K562 (cell line): ENCODE measurements at regions not wholly inside any gene's neighbourhood (a gene's known extent, or its start where the extent isn't known, plus 50 kb on each side); places are given as distances from the start of the nearest gene placed in this dataset.

Experiments
- ATAC-seq: fragments of 200-7000 bp; cut with Tn5 transposase; 3 replicates; pipeline ENCODE4 v1.9.1; 2020; ENCODE audit warnings: moderate library complexity
- BruUV-seq: library from RNA; stranded (reverse); fragments of 400-500 nt; replicated peaks from 2 replicates; lab custom pipeline; 2021; lab: Mats Ljungman, UMichigan
- CTCF ChIA-PET: fragments of 300-600 bp; formaldehyde crosslinking; extraction: SDS; loops from one replicate; lab custom pipeline; 2021; ENCODE audit warnings: low intra/inter-chr PET ratio; lab: Yijun Ruan, JAX
- POLR2A ChIA-PET: fragments of 300-600, 350-650 bp; sonication (Branson Sonifier 250); formaldehyde crosslinking; extraction: SDS; loops from one replicate; lab custom pipeline; 2021; ENCODE audit warnings: antibody characterized with exemption, inconsistent platforms; lab: Yijun Ruan, JAX
- DNase-seq, 4 experiments: peaks; one replicate each; pipeline versions ENCODE4 v3.0.0 to v3.0.0-alpha.2; 2011 to 2018; ENCODE audit warnings: low spot score in 3 of 4, mixed read lengths in 3 of 4; ENCODE audit errors: extremely low read depth in 1 of 4
- FAIRE-seq: peaks from 2 replicates; lab custom pipeline; 2011; peaks lifted over from hg19 to GRCh38; lab: Jason Lieb, UNC
- H2AFZ ChIP-seq: 2 replicates; pipeline ENCODE4 v1.6.0; 2011; ENCODE audit warnings: low read depth, low read length, control low read depth, inconsistent platforms
- H3K27ac ChIP-seq: fragments of 200-600 bp; 3 replicates; pipeline ENCODE4 v1.8.0; 2011; ENCODE audit warnings: low read depth, mild to moderate bottlenecking, control low read depth, inconsistent platforms, low read length, moderate library complexity, mixed read lengths; ENCODE audit errors: extremely low read depth
- H3K27me3 ChIP-seq, 2 experiments: fragments of 300-600 bp in 1 of 2; 2 replicates in 1 of 2; 3 replicates in 1 of 2; pipeline versions ENCODE4 v1.6.0 to v1.8.0; 2011; ENCODE audit warnings: inconsistent platforms in 2 of 2, low read length in 2 of 2, mild to moderate bottlenecking in 1 of 2, mixed read lengths in 1 of 2, moderate library complexity in 1 of 2; ENCODE audit not compliant: control insufficient read depth in 2 of 2, insufficient read depth in 2 of 2
- H3K36me3 ChIP-seq: fragments of 300-600 bp; 3 replicates; pipeline ENCODE4 v1.8.0; 2011; ENCODE audit warnings: mild to moderate bottlenecking, low read length, inconsistent platforms; ENCODE audit not compliant: control insufficient read depth, insufficient read depth
- H3K4me1 ChIP-seq, 2 experiments: fragments of 200-600 bp in 1 of 2; replicated peaks in 1 of 2; 2 replicates in 1 of 2; 3 replicates in 1 of 2; pipeline versions ENCODE4 v1.5.1 to v1.8.0; 2011; ENCODE audit warnings: inconsistent platforms in 2 of 2, low read length in 2 of 2, mild to moderate bottlenecking in 1 of 2, mixed read lengths in 1 of 2, moderate library complexity in 1 of 2; ENCODE audit not compliant: control insufficient read depth in 2 of 2, insufficient read depth in 2 of 2
- H3K4me2 ChIP-seq: 2 replicates; pipeline ENCODE4 v1.6.1; 2011; ENCODE audit warnings: low read length, control low read depth, inconsistent platforms, mixed read lengths; ENCODE audit not compliant: insufficient read depth
- H3K4me3 ChIP-seq: fragments of 200-600 bp; sonication (generic), shearing (Covaris generic); 2 replicates; pipeline ENCODE4 v1.5.1; 2016; ENCODE audit warnings: control low read depth, inconsistent platforms
- H3K79me2 ChIP-seq: fragments of 200-600 bp; 3 replicates; pipeline ENCODE4 v1.8.0; 2011; ENCODE audit warnings: low read length, inconsistent platforms; ENCODE audit not compliant: control insufficient read depth, insufficient read depth
- H3K9ac ChIP-seq, 2 experiments: 2 replicates each; pipeline versions ENCODE4 v1.6.0 to v1.6.1; 2011; ENCODE audit warnings: low read depth in 2 of 2, low read length in 2 of 2, control low read depth in 1 of 2, inconsistent platforms in 1 of 2, mild to moderate bottlenecking in 1 of 2, mixed read lengths in 1 of 2; ENCODE audit not compliant: insufficient read depth in 1 of 2
- H3K9me1 ChIP-seq: one replicate; pipeline ENCODE4 v1.6.0; 2011; ENCODE audit warnings: inconsistent platforms, mild to moderate bottlenecking, low read length, moderate library complexity; ENCODE audit not compliant: control insufficient read depth, insufficient read depth
- H3K9me3 ChIP-seq: replicated peaks from 2 replicates; pipeline ENCODE4 v1.5.1; 2011; ENCODE audit warnings: low read depth, low read length, inconsistent platforms; ENCODE audit not compliant: control insufficient read depth, insufficient read depth
- H4K20me1 ChIP-seq: replicated peaks from 2 replicates; pipeline ENCODE4 v1.6.1; 2011; ENCODE audit warnings: low read length, inconsistent platforms, mixed read lengths; ENCODE audit not compliant: control insufficient read depth, insufficient read depth
- ATF4 ChIP-seq: fragments of 450-650 bp; formaldehyde crosslinking; IDR thresholded peaks from 2 replicates; pipeline ENCODE4 v1.4.0; 2022; ENCODE audit warnings: mild to moderate bottlenecking, moderate library complexity
- DNMT1 ChIP-seq: fragments of 450-650 bp; IDR thresholded peaks from 2 replicates; pipeline ENCODE4 v1.6.1; 2016; ENCODE audit warnings: antibody characterized with exemption, mild to moderate bottlenecking
- MEF2A ChIP-seq: IDR thresholded peaks from 2 replicates; pipeline ENCODE4 v1.6.1; 2011; ENCODE audit warnings: low read depth, mild to moderate bottlenecking, low read length, moderate library complexity; ENCODE audit not compliant: control insufficient read depth
- MLLT1 ChIP-seq, 2 experiments: fragments of 450-650 bp; IDR thresholded peaks; 2 replicates each; pipeline ENCODE4 v1.6.1; 2016
- NKRF ChIP-seq: fragments of 450-650 bp; IDR thresholded peaks from 2 replicates; pipeline ENCODE4 v1.6.1; 2016; ENCODE audit warnings: borderline replicate concordance
- PATZ1 ChIP-seq: fragments of 250-450 bp; sonication (Bioruptor Pico); IDR thresholded peaks from 2 replicates; pipeline ENCODE4 v1.5.0; 2020; ENCODE audit warnings: mild to moderate bottlenecking, borderline replicate concordance
- PHB ChIP-seq: fragments of 250-450 bp; sonication (Bioruptor Pico); IDR thresholded peaks from 2 replicates; pipeline ENCODE4 v1.5.0; 2021
- RBBP5 ChIP-seq: fragments of 200-600 bp; sonication (generic); IDR thresholded peaks from 2 replicates; pipeline ENCODE4 v1.6.1; 2012; ENCODE audit warnings: borderline replicate concordance, mild to moderate bottlenecking, low read length, control low read depth, inconsistent platforms; ENCODE audit not compliant: insufficient read depth, poor library complexity, severe bottlenecking
- RBM25 ChIP-seq: fragments of 200-400 bp; formaldehyde crosslinking; IDR thresholded peaks from 2 replicates; pipeline ENCODE4 v1.6.1; 2018; ENCODE audit warnings: low read length, low read depth, moderate library complexity; ENCODE audit not compliant: severe bottlenecking
- RHOXF2B ChIP-seq: fragments of 250-450 bp; sonication (Bioruptor Pico); conservative IDR thresholded peaks from 2 replicates; pipeline ENCODE4 v1.5.1; 2021
- SAFB2 ChIP-seq: fragments of 200-400 bp; formaldehyde crosslinking; IDR thresholded peaks from 2 replicates; pipeline ENCODE4 v1.6.1; 2018; ENCODE audit warnings: borderline replicate concordance, low read length, low read depth, moderate library complexity; ENCODE audit not compliant: severe bottlenecking
- THAP7 ChIP-seq: fragments of 250-450 bp; sonication (Bioruptor Pico); IDR thresholded peaks from 2 replicates; pipeline ENCODE4 v1.5.0; 2021
- ZNF124 ChIP-seq: sonication (generic); formaldehyde crosslinking; IDR thresholded peaks from 2 replicates; pipeline ENCODE4 v1.8.1; 2022; ENCODE audit warnings: missing genetic modification reagents
- ZNF146 ChIP-seq: IDR thresholded peaks from one replicate; pipeline ENCODE4 v1.6.1; 2018; ENCODE audit warnings: missing compliant biosample characterization; ENCODE audit not compliant: unreplicated experiment
- ZNF41 ChIP-seq: fragments of 250-450 bp; sonication (Bioruptor Pico); conservative IDR thresholded peaks from 2 replicates; pipeline ENCODE4 v1.4.0; 2020; ENCODE audit warnings: mild to moderate bottlenecking
- WGBS: fragments of 100-300 bp; shearing (Covaris generic); methylation state at CpG from one replicate; pipeline ENCODE4 v1.1.6; 2016; ENCODE audit warnings: low coverage, mixed read lengths; ENCODE audit not compliant: insufficient coverage; ENCODE audit errors: missing lambda C conversion rate; 5-methylcytosine and 5-hydroxymethylcytosine counted together
- in situ Hi-C: fragments of 300-500 bp; cut with MboI; formaldehyde crosslinking; loops from 4 replicates; pipeline ENCODE4 v1.15.0; 2018; ENCODE audit warnings: inconsistent platforms, mixed read lengths
- intact Hi-C: fragments of 100-400 bp; cut with micrococcal nuclease; formaldehyde crosslinking; loops from 2 replicates; pipeline ENCODE4 v1.14.2; 2022

- TF ChIP-seq RBBP5 (no peak), PHB (CRISPR knock-in tag) (no peak), RHOXF2B (CRISPR knock-in tag) (no peak)
- TF ChIP-seq, all 486 proteins: peak for 0
Observed at GRCh38 chr4:34723605-34724004, 1520.7 kb downstream of the ARAP2 start (continued).

GRCh38 chr4:34724491-34724890, 1519.8 kb downstream of the ARAP2 start:
- no peak overlapping the region for H2AFZ ChIP-seq
- CTCF ChIA-PET, result no interaction called here
- no peaks in the 10 kb centered on the region for H3K36me3 ChIP-seq
- BruUV-seq, result no TSS peak
- intact Hi-C loops (no loop called here), in situ Hi-C loops (no loop called here)
- ATAC-seq (no peak), FAIRE-seq (no peak), DNase-seq (no peak)
- no peaks in the 10 kb centered on the region for H4K20me1 ChIP-seq
- WGBS, result 0% methylated on average over 1 of the region's 1 CpG
- H3K27ac ChIP-seq, result no peak overlapping the region
- no peaks in the 10 kb centered on the region for H3K4me1 ChIP-seq
- H3K27me3 ChIP-seq, result no peaks in the 10 kb centered on the region
- no peak overlapping the region for H3K4me3 ChIP-seq
- POLR2A ChIA-PET, result no interaction called here
- no peaks in the 10 kb centered on the region for H3K79me2 ChIP-seq
- no peak overlapping the region for H3K4me2 ChIP-seq
- H3K9me1 ChIP-seq, result no peaks in the 10 kb centered on the region
- H3K9me3 ChIP-seq, result no peaks in the 10 kb centered on the region
- TF ChIP-seq MEF2A, result no peak
- TF ChIP-seq ZNF41 (CRISPR knock-in tag), result no peak
- TF ChIP-seq ATF4, result no peak
- TF ChIP-seq MLLT1 (IDR thresholded peaks at IDR 0.05), result no peak
- TF ChIP-seq ZNF146, result no peak
- no peak for TF ChIP-seq SAFB2
- no peak for TF ChIP-seq DNMT1
- TF ChIP-seq PATZ1, result no peak
- no peak for TF ChIP-seq NKRF
- TF ChIP-seq ZNF124, result no peak
- no peak for TF ChIP-seq THAP7 (CRISPR knock-in tag)
- no peak for TF ChIP-seq RBM25
- H3K9ac ChIP-seq, result no peak overlapping the region
